ENCODE measurements at regions not wholly inside any gene's neighbourhood (a gene's known extent, or its start where the extent isn't known, plus 50 kb on each side); places are given as distances from the start of the nearest gene placed in this dataset.

- TF ChIP-seq POLR2AphosphoS5 (IDR thresholded peaks at IDR 0.05) (no peak), CTCF (IDR thresholded peaks at IDR 0.05) (no peak), POLR2A (IDR thresholded peaks at IDR 0.05) (no peak)
These were observed 255.1 kb upstream of the MYT1L start for GRCh38 chr2:2586068-2586776.
